Lower leg skin (tissue), 4 donors: ENCODE measurements at regions not wholly inside any gene's neighbourhood (a gene's known extent, or its start where the extent isn't known, plus 50 kb on each side); places are given as distances from the start of the nearest gene placed in this dataset.

Experiments
- DNase-seq, 2 donors: peaks; one replicate each; pipeline ENCODE4 v3.0.0-alpha.2; 2019; ENCODE audit warnings: low spot score in 2 of 2
- H3K4me3 ChIP-seq: fragments of 200-600 bp; sonication (generic); 2 replicates; pipeline ENCODE4 v1.5.1; 2017; ENCODE audit warnings: mild to moderate bottlenecking, low read depth; ENCODE audit not compliant: poor library complexity, severe bottlenecking
- CTCF ChIP-seq, 3 donors: fragments of 450-650 bp; IDR thresholded peaks; one replicate each; pipeline ENCODE4 v1.5.1; 2016; ENCODE audit warnings: antibody characterized with exemption in 3 of 3, mild to moderate bottlenecking in 3 of 3, moderate library complexity in 2 of 3
- POLR2A ChIP-seq, 2 donors: fragments of 450-650 bp; IDR thresholded peaks; one replicate each; pipeline ENCODE4 v1.6.1; 2016 to 2017; ENCODE audit warnings: antibody characterized with exemption in 2 of 2, mild to moderate bottlenecking in 1 of 2, moderate library complexity in 1 of 2
- WGBS, 2 donors: methylation state at CpG; one replicate each; pipeline ENCODE4 v1.1.5; 2018; 5-methylcytosine and 5-hydroxymethylcytosine counted together
- intact Hi-C: fragments of 100-400 bp; cut with DNase I; formaldehyde crosslinking; loops from one replicate; pipeline ENCODE4 v1.15.0; 2023; ENCODE audit warnings: low total_unique reads

- no peak for TF ChIP-seq CTCF (IDR thresholded peaks at IDR 0.05)
- TF ChIP-seq POLR2A (IDR thresholded peaks at IDR 0.05): no peak
- DNase-seq: no peak
- intact Hi-C loops: no loop called here
- H3K4me3 ChIP-seq: no peak overlapping the region
These were observed 543.1 kb upstream of the SLITRK5 start for GRCh38 chr13:87128036-87128435.

- DNase-seq: no peak
- TF ChIP-seq CTCF (IDR thresholded peaks at IDR 0.05): no peak
- no peak for TF ChIP-seq POLR2A (IDR thresholded peaks at IDR 0.05)
- H3K4me3 ChIP-seq: no peak overlapping the region
- intact Hi-C loops: no loop called here
- 79 to 80% methylated on average over 2 of the region's 2 CpGs for WGBS, 2 donors
These were observed 542.7 kb upstream of the SLITRK5 start for GRCh38 chr13:87128491-87128890.

- no peak overlapping the region for H3K4me3 ChIP-seq
- TF ChIP-seq POLR2A (IDR thresholded peaks at IDR 0.05): no peak
- TF ChIP-seq CTCF (IDR thresholded peaks at IDR 0.05): no peak
- intact Hi-C loops: no loop called here
- no peak for DNase-seq
- 75 to 77% methylated on average over 2 of the region's 2 CpGs for WGBS, 2 donors
These were observed 541.4 kb upstream of the SLITRK5 start for GRCh38 chr13:87129602-87130300.

GRCh38 chr13:87130423-87130822 lies 540.7 kb upstream of the SLITRK5 start:
- no peak overlapping the region for H3K4me3 ChIP-seq
- no peak for DNase-seq
- intact Hi-C loops: no loop called here
- TF ChIP-seq POLR2A (IDR thresholded peaks at IDR 0.05) (no peak), CTCF (IDR thresholded peaks at IDR 0.05) (no peak)

- TF ChIP-seq CTCF (IDR thresholded peaks at IDR 0.05) (no peak), POLR2A (IDR thresholded peaks at IDR 0.05) (no peak)
- 48 to 67% methylated on average over 2 of the region's 2 CpGs for WGBS, 2 donors
- intact Hi-C loops: no loop called here
- no peak for DNase-seq
- H3K4me3 ChIP-seq: no peak overlapping the region
These were observed 539.6 kb upstream of the SLITRK5 start for GRCh38 chr13:87131611-87132010.

GRCh38 chr13:87138866-87139265 lies 532.3 kb upstream of the SLITRK5 start:
- intact Hi-C loops: no loop called here
- no peak overlapping the region for H3K4me3 ChIP-seq
- no peak for DNase-seq
- 81 to 84% methylated on average over 3 of the region's 3 CpGs for WGBS, 2 donors
- TF ChIP-seq CTCF (IDR thresholded peaks at IDR 0.05) (no peak), POLR2A (IDR thresholded peaks at IDR 0.05) (no peak)
